HEK293T (cell line): ENCODE measurements at regions not wholly inside any gene's neighbourhood (a gene's known extent, or its start where the extent isn't known, plus 50 kb on each side); places are given as distances from the start of the nearest gene placed in this dataset.

Experiments
- BHLHE40 ChIP-seq: fragments of 450-650 bp; IDR thresholded peaks from 2 replicates; pipeline ENCODE4 v1.6.1; 2016; ENCODE audit warnings: mild to moderate bottlenecking, moderate library complexity, borderline replicate concordance
- CTBP1 ChIP-seq: fragments of 450-650 bp; IDR thresholded peaks from 2 replicates; pipeline ENCODE4 v1.6.1; 2016; ENCODE audit warnings: borderline replicate concordance
- FOXA1 ChIP-seq: fragments of 450-650 bp; IDR thresholded peaks from 2 replicates; pipeline ENCODE4 v1.6.1; 2016; ENCODE audit warnings: mild to moderate bottlenecking
- FOXM1 ChIP-seq: fragments of 450-650 bp; IDR thresholded peaks from 2 replicates; pipeline ENCODE4 v1.6.1; 2017; ENCODE audit warnings: mild to moderate bottlenecking, borderline replicate concordance
- HDGF ChIP-seq: fragments of 450-650 bp; IDR thresholded peaks from 2 replicates; pipeline ENCODE4 v1.6.1; 2017; ENCODE audit warnings: antibody characterized with exemption, borderline replicate concordance
- LEF1 ChIP-seq: fragments of 450-650 bp; IDR thresholded peaks from 2 replicates; pipeline ENCODE4 v1.6.1; 2017; ENCODE audit warnings: mild to moderate bottlenecking, borderline replicate concordance

DNA sequence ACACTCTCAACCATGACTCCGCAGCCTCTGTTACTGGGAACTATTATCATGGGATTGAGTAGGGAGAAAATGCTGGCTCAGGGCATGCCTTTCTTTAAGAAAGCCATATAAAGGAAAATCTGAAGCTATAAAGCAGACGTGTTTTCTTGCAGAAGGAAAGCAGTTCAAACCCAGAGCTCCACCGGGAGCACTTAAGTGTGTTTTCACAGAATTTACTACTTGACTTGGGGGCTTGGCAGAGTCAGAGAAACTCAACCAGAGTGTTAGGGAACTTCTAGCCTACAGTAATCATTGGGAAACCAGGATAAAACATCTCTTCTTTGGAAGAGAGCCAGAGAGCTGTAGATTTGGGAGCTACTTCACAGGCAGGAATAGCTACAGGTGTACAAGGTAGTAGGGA lies 283.4 kb upstream of the ADRA1B start:
- TF ChIP-seq BHLHE40 (no peak), FOXM1 (no peak), LEF1 (no peak), FOXA1 (no peak), CTBP1 (no peak), HDGF (no peak)
